GM19467 (cell line): ENCODE measurements at regions not wholly inside any gene's neighbourhood (a gene's known extent, or its start where the extent isn't known, plus 50 kb on each side); places are given as distances from the start of the nearest gene placed in this dataset.
"Not testable (repeated sequence)": the region's sequence is repeated elsewhere in the genome, so short reads cannot be mapped to it uniquely, and the experiment has no call there.

Experiments used
- ATAC-seq: cut with Tn5 transposase; IDR thresholded peaks from one replicate; pipeline ENCODE4 v1.9.1; 2021; ENCODE audit warnings: mild to moderate bottlenecking, moderate library complexity; ENCODE audit not compliant: unreplicated experiment

- ATAC-seq = no peak
Observed at GRCh38 chr10:8639486-8640185, 585.1 kb downstream of the GATA3 start.

GRCh38 chr10:8640301-8640700, 585.8 kb downstream of the GATA3 start:
- ATAC-seq = no peak

- no peak for ATAC-seq
Observed at GRCh38 chr10:8640878-8641277, 586.4 kb downstream of the GATA3 start.

GRCh38 chr10:8656261-8656660, 601.8 kb downstream of the GATA3 start:
- no peak for ATAC-seq

GRCh38 chr10:8659982-8660381, 605.5 kb downstream of the GATA3 start:
- no peak for ATAC-seq

GRCh38 chr10:8661886-8662285, 607.4 kb downstream of the GATA3 start:
- no peak for ATAC-seq

- no peak for ATAC-seq
Observed at GRCh38 chr10:8663131-8663530, 608.6 kb downstream of the GATA3 start.

- ATAC-seq = no peak
Observed at GRCh38 chr10:8665322-8665721, 610.8 kb downstream of the GATA3 start.

GRCh38 chr10:8670461-8670860, 616.0 kb downstream of the GATA3 start:
- ATAC-seq = no peak

- no peak for ATAC-seq
Observed at GRCh38 chr10:8674230-8674629, 619.7 kb downstream of the GATA3 start.

GRCh38 chr10:8677642-8678041, 623.2 kb downstream of the GATA3 start:
- ATAC-seq = no peak

GRCh38 chr10:8684916-8685315, 630.4 kb downstream of the GATA3 start:
- not testable (repeated sequence) for ATAC-seq

GRCh38 chr10:8688881-8689280, 634.4 kb downstream of the GATA3 start:
- ATAC-seq = no peak

- ATAC-seq = no peak
Observed at GRCh38 chr10:8691498-8692017, 637.1 kb downstream of the GATA3 start.

- not testable (repeated sequence) for ATAC-seq
Observed at GRCh38 chr10:8693635-8694034, 639.1 kb downstream of the GATA3 start.

- ATAC-seq = no peak
Observed at GRCh38 chr10:8696746-8697145, 642.3 kb downstream of the GATA3 start.

GRCh38 chr10:8700689-8701088, 646.2 kb downstream of the GATA3 start:
- ATAC-seq = no peak

GRCh38 chr10:8702181-8702580, 647.7 kb downstream of the GATA3 start:
- no peak for ATAC-seq

- no peak for ATAC-seq
Observed at GRCh38 chr10:8705415-8705814, 650.9 kb downstream of the GATA3 start.

- ATAC-seq = no peak
Observed at GRCh38 chr10:8712656-8713055, 658.2 kb downstream of the GATA3 start.

GRCh38 chr10:8719971-8720370, 665.5 kb downstream of the GATA3 start:
- ATAC-seq = no peak

GRCh38 chr10:8721650-8722049, 667.2 kb downstream of the GATA3 start:
- no peak for ATAC-seq

- no peak for ATAC-seq
Observed at GRCh38 chr10:8722835-8723234, 668.3 kb downstream of the GATA3 start.
